OCI-LY7 (cell line): ENCODE measurements at regions not wholly inside any gene's neighbourhood (a gene's known extent, or its start where the extent isn't known, plus 50 kb on each side); places are given as distances from the start of the nearest gene placed in this dataset.

Experiments used
- BruUV-seq: library from RNA; stranded (reverse); fragments of 400-500 nt; replicated peaks from 2 replicates; lab custom pipeline; 2021; lab: Mats Ljungman, UMichigan
- CTCF ChIA-PET: fragments of 300-600 bp; sonication (Branson Sonifier 250); formaldehyde crosslinking; loops from one replicate; lab custom pipeline; 2022; ENCODE audit warnings: antibody characterized with exemption; ENCODE audit not compliant: unreplicated experiment; lab: Charles Lee
- POLR2A ChIA-PET: fragments of 300-600 bp; sonication (Branson Sonifier 250); formaldehyde crosslinking; loops from one replicate; lab custom pipeline; 2022; ENCODE audit warnings: antibody characterized with exemption; lab: Charles Lee
- DNase-seq: peaks from one replicate; pipeline ENCODE4 v3.0.0-alpha.2; 2015; ENCODE audit warnings: low spot score
- H2AFZ ChIP-seq: fragments of 200-600 bp; sonication (generic), shearing (Covaris generic); 2 replicates; pipeline ENCODE4 v1.6.1; 2014; ENCODE audit warnings: mild to moderate bottlenecking, antibody characterized with exemption, low read length, moderate library complexity
- H3K27ac ChIP-seq: fragments of 200-600 bp; sonication (generic); 2 replicates; pipeline ENCODE4 v1.5.1; 2014; ENCODE audit warnings: mixed run types, low read depth, mild to moderate bottlenecking, moderate library complexity, low read length, inconsistent platforms; ENCODE audit not compliant: poor library complexity, severe bottlenecking
- H3K36me3 ChIP-seq: fragments of 200-600 bp; sonication (generic); 2 replicates; pipeline ENCODE4 v1.6.1; 2014; ENCODE audit warnings: mild to moderate bottlenecking, antibody characterized with exemption, low read length, moderate library complexity, mixed read lengths; ENCODE audit not compliant: insufficient read depth
- H3K4me1 ChIP-seq: fragments of 200-600 bp; sonication (generic); 2 replicates; pipeline ENCODE4 v1.5.1; 2014; ENCODE audit warnings: mild to moderate bottlenecking, low read length; ENCODE audit not compliant: insufficient read depth, poor library complexity, severe bottlenecking
- H3K4me2 ChIP-seq: fragments of 200-600 bp; sonication (generic); 2 replicates; pipeline ENCODE4 v1.6.1; 2014; ENCODE audit warnings: mild to moderate bottlenecking, low read length
- H3K4me3 ChIP-seq: fragments of 200-600 bp; sonication (generic); 2 replicates; pipeline ENCODE4 v1.5.1; 2014; ENCODE audit warnings: mild to moderate bottlenecking, low read depth, low read length; ENCODE audit not compliant: poor library complexity, severe bottlenecking
- H3K79me2 ChIP-seq: fragments of 200-600 bp; sonication (generic); 2 replicates; pipeline ENCODE4 v1.6.1; 2016; ENCODE audit warnings: low read depth, mild to moderate bottlenecking, low read length, moderate library complexity, mixed read lengths; ENCODE audit not compliant: insufficient read depth
- H3K9me2 ChIP-seq: fragments of 200-600 bp; sonication (generic); 2 replicates; pipeline ENCODE4 v1.6.1; 2016; ENCODE audit warnings: mild to moderate bottlenecking, low read length, mixed read lengths; ENCODE audit not compliant: insufficient read depth
- H3K9me3 ChIP-seq: fragments of 200-600 bp; sonication (generic); 2 replicates; pipeline ENCODE4 v1.6.1; 2014; ENCODE audit warnings: mild to moderate bottlenecking, mixed run types, low read length, mixed read lengths
- H4K20me1 ChIP-seq: fragments of 200-600 bp; sonication (generic); 2 replicates; pipeline ENCODE4 v1.6.1; 2014; ENCODE audit warnings: mild to moderate bottlenecking, antibody characterized with exemption, low read length, moderate library complexity, mixed read lengths; ENCODE audit not compliant: insufficient read depth
- EZH2phosphoT487 ChIP-seq: fragments of 200-600 bp; sonication (generic); IDR thresholded peaks from 2 replicates; pipeline ENCODE4 v1.6.1; 2018; ENCODE audit warnings: low read depth, borderline replicate concordance, mild to moderate bottlenecking, mixed run types, antibody characterized with exemption, low read length, moderate library complexity, mixed read lengths
- intact Hi-C: fragments of 100-400 bp; cut with micrococcal nuclease; formaldehyde crosslinking; loops from one replicate; pipeline ENCODE4 v1.10.0; 2022; ENCODE audit not compliant: unreplicated experiment
- TF ChIP-seq, protein P1 (sequence below): fragments of 200-600 bp; sonication (generic); conservative IDR thresholded peaks from 2 replicates; pipeline ENCODE4 v1.5.1; 2014; ENCODE audit warnings: mild to moderate bottlenecking, antibody characterized with exemption, low read length, moderate library complexity, mixed read lengths

DNA sequence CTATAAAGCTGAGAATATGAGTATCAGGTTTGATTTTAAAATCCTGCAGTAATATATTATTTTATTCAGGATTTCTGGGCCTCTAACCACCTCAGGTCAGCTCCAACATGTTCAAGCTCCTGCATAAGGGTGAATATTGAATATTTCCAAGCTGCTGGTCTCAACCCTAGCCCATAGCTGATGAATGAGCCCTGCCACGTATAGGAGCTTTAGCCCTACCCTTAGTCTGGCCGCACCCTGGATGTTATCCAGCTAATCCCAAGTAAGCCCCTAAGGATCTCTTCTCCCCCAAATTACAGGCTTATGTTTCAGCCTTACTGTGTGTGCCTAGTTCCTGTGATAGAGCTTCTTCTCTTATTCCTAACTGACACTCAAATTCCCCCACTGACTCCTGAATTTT is 240.6 kb downstream of the KCTD12 start:
- H4K20me1 ChIP-seq, result no peaks in the 10 kb centered on the region
- no peak overlapping the region for H3K27ac ChIP-seq
- no peak for TF ChIP-seq EZH2phosphoT487
- ChIA-PET POLR2A (interaction anchor here (0.7 to 1.0 kb wide), 2 partner anchors 15 to 16 kb away, joined by 3 to 4 read pairs; no protein-coding TSS in a partner anchor), CTCF (no interaction called here)
- BruUV-seq, result no TSS peak
- no peaks in the 10 kb centered on the region for H3K36me3 ChIP-seq
- intact Hi-C loops, result no loop called here
- no peaks in the 10 kb centered on the region for H3K9me2 ChIP-seq
- H3K4me1 ChIP-seq, result no peaks in the 10 kb centered on the region
- H3K9me3 ChIP-seq, result no peaks in the 10 kb centered on the region
- H3K79me2 ChIP-seq, result no peaks in the 10 kb centered on the region
- no peak overlapping the region for H2AFZ ChIP-seq
- no peak for DNase-seq
- no peak overlapping the region for H3K4me2 ChIP-seq
- no peak overlapping the region for H3K4me3 ChIP-seq

DNA sequence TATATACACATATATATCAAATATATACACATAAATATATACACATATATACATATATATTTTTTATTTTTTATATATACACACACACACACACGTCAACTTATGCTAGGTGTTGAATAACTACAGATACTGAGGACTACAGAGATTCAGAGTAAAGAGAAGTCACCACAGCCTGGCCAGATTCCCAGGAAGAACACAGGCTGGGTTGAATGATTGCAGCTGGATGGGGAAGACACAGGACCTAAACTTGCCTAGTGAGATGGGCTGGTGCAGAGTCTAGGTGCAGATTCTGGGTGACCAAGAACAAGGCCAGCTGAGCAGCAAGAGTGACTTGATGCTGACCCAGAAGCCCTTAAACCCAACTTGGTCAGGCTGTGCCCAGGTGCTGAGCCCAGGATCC is 241.3 kb downstream of the KCTD12 start:
- no peaks in the 10 kb centered on the region for H3K36me3 ChIP-seq
- no peaks in the 10 kb centered on the region for H4K20me1 ChIP-seq
- no peak overlapping the region for H3K4me2 ChIP-seq
- no peaks in the 10 kb centered on the region for H3K9me3 ChIP-seq
- DNase-seq, result no peak
- BruUV-seq, result no TSS peak
- H3K4me1 ChIP-seq, result no peaks in the 10 kb centered on the region
- no peaks in the 10 kb centered on the region for H3K79me2 ChIP-seq
- no peak overlapping the region for H3K4me3 ChIP-seq
- TF ChIP-seq, protein P1, sequence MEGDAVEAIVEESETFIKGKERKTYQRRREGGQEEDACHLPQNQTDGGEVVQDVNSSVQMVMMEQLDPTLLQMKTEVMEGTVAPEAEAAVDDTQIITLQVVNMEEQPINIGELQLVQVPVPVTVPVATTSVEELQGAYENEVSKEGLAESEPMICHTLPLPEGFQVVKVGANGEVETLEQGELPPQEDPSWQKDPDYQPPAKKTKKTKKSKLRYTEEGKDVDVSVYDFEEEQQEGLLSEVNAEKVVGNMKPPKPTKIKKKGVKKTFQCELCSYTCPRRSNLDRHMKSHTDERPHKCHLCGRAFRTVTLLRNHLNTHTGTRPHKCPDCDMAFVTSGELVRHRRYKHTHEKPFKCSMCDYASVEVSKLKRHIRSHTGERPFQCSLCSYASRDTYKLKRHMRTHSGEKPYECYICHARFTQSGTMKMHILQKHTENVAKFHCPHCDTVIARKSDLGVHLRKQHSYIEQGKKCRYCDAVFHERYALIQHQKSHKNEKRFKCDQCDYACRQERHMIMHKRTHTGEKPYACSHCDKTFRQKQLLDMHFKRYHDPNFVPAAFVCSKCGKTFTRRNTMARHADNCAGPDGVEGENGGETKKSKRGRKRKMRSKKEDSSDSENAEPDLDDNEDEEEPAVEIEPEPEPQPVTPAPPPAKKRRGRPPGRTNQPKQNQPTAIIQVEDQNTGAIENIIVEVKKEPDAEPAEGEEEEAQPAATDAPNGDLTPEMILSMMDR, result no peak
- no peak for TF ChIP-seq EZH2phosphoT487
- no peak overlapping the region for H3K27ac ChIP-seq
- no peak overlapping the region for H2AFZ ChIP-seq
- ChIA-PET POLR2A (no interaction called here), CTCF (no interaction called here)
- no peaks in the 10 kb centered on the region for H3K9me2 ChIP-seq
- intact Hi-C loops, result no loop called here

DNA sequence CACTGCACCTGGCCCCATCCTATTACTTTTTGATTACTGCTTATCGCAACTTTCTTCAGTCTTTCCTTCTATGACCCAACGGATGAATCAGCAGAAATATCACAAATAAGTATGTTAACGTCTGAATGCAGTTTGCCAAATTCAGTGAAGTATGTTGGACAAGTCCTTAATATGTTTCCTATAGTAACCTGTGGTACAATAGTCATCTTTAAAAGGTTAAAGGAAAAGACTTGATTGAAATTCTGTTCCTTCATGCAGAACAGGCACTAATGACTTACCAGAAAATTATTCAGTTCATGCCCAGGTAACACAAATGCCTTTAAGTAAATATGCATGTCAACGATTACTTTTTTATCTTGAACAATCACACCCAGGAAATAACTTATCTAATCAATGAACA is 242.6 kb downstream of the KCTD12 start:
- DNase-seq, result no peak
- Histone ChIP-seq H3K4me3 (no peak overlapping the region), H3K9me2 (no peaks in the 10 kb centered on the region), H3K79me2 (no peaks in the 10 kb centered on the region), H4K20me1 (no peaks in the 10 kb centered on the region), H2AFZ (no peak overlapping the region), H3K4me1 (no peaks in the 10 kb centered on the region), H3K27ac (no peak overlapping the region), H3K4me2 (no peak overlapping the region), H3K9me3 (no peaks in the 10 kb centered on the region), H3K36me3 (no peaks in the 10 kb centered on the region)
- ChIA-PET CTCF (no interaction called here), POLR2A (interaction anchor here (1.1 kb wide), 1 partner anchor 10 kb away, joined by 4 read pairs; no protein-coding TSS in a partner anchor)
- intact Hi-C loops, result no loop called here
- BruUV-seq, result no TSS peak
- TF ChIP-seq, protein P1, result no peak
- TF ChIP-seq EZH2phosphoT487, result no peak
